GM12864 (cell line): ENCODE measurements at regions not wholly inside any gene's neighbourhood (a gene's known extent, or its start where the extent isn't known, plus 50 kb on each side); places are given as distances from the start of the nearest gene placed in this dataset.

Source experiments
- DNase-seq: peaks from one replicate; pipeline ENCODE4 v3.0.0-alpha.2; 2011; ENCODE audit warnings: low read depth
- H3K4me3 ChIP-seq: 2 replicates; pipeline ENCODE4 v1.5.1; 2011; ENCODE audit warnings: mild to moderate bottlenecking, low read depth, low read length, control low read depth
- TF ChIP-seq, protein P1 (sequence below): IDR thresholded peaks from 2 replicates; pipeline ENCODE4 v1.5.1; 2011; ENCODE audit warnings: low read depth, mild to moderate bottlenecking, moderate library complexity, low read length, control low read depth, inconsistent platforms; ENCODE audit errors: missing control alignments

DNA sequence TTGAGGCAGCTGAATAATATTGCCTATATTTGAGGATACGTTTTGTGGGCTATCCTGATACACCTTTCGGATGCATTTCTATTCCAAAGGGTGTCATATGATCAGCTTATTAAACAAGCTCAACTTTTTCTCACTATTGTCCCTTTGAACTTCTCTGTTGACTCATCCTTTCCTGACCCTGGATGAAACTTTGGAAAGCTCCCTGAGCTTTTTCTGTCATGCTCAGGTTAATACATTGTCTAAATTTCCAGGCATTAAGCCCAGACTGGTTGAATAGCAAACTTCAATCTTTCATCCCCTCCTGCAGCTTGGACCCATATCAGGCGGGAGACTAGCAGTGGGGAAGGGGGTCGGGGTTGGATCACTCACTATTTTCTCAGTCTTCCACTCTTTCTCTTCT lies 104.9 kb upstream of the PTPN3 start:
- DNase-seq, result no peak
- TF ChIP-seq, protein P1, sequence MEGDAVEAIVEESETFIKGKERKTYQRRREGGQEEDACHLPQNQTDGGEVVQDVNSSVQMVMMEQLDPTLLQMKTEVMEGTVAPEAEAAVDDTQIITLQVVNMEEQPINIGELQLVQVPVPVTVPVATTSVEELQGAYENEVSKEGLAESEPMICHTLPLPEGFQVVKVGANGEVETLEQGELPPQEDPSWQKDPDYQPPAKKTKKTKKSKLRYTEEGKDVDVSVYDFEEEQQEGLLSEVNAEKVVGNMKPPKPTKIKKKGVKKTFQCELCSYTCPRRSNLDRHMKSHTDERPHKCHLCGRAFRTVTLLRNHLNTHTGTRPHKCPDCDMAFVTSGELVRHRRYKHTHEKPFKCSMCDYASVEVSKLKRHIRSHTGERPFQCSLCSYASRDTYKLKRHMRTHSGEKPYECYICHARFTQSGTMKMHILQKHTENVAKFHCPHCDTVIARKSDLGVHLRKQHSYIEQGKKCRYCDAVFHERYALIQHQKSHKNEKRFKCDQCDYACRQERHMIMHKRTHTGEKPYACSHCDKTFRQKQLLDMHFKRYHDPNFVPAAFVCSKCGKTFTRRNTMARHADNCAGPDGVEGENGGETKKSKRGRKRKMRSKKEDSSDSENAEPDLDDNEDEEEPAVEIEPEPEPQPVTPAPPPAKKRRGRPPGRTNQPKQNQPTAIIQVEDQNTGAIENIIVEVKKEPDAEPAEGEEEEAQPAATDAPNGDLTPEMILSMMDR, result no peak
- no peak overlapping the region for H3K4me3 ChIP-seq

GRCh38 chr9:109604131-109604530 lies 106.0 kb upstream of the PTPN3 start:
- TF ChIP-seq, protein P1, result no peak
- DNase-seq, result no peak
- H3K4me3 ChIP-seq, result no peak overlapping the region

DNA sequence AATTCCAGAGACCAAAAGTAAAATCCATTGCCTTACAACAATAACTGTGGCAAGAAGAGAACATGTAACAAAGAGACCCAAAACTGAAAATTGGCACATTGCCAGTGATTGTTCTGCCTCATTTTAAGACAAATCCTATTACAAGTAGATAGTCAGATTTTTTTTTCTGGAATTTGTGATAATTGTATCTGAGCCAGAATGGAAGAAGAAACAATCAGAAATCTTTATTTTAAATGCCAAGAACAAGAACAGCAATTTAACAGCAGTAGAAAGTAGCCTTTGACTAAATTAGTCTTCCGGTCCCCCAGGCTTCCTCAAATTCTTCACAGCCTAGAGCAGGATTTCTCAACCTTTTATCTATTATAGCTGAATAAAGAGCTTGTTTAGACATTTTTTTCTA lies 106.7 kb upstream of the PTPN3 start:
- TF ChIP-seq, protein P1, result no peak
- no peak overlapping the region for H3K4me3 ChIP-seq
- DNase-seq, result no peak

DNA sequence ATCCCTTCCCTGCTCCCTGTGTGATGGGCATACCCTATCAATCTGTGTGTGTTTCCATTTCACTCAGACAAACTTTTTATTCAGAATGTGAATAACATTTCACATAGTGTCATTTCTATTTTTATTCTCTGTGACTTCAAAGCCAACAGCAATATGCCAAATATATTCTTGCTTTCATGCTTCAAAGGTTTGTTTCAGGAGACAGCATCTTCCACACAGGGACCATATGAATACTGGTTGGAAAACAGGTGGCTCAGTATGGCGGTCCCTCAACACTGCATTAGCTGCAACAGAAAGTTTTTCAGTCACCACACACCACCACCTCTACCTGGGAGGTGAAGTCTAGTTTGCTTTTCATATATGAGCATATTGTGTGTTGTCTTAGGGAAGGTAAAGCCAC lies 111.0 kb upstream of the PTPN3 start:
- H3K4me3 ChIP-seq, result no peak overlapping the region
- no peak for DNase-seq
- TF ChIP-seq, protein P1, result no peak

- H3K4me3 ChIP-seq, result no peak overlapping the region
- TF ChIP-seq, protein P1, result no peak
- no peak for DNase-seq
Measured at GRCh38 chr9:109616571-109617120, 118.5 kb upstream of the PTPN3 start.

DNA sequence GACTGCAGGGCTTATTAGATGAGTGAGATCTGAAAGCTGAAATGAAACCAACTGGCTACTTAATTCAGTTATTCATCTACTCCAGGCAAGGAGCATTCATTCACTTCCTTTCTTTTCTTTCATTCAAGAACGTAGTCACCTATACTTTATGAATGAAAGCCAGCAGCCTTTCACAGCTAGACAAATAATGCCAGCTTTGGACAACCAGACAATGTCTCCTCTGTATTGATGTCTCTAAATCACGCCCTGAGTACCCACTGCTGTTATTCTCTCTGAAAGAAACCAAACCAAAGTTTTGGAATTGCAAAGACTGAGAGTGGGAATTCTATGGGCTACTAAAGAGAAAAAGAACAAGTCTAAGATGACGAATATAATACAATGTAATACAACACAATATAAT lies 121.2 kb upstream of the PTPN3 start:
- TF ChIP-seq, protein P1, result no peak
- no peak for DNase-seq
- no peak overlapping the region for H3K4me3 ChIP-seq

DNA sequence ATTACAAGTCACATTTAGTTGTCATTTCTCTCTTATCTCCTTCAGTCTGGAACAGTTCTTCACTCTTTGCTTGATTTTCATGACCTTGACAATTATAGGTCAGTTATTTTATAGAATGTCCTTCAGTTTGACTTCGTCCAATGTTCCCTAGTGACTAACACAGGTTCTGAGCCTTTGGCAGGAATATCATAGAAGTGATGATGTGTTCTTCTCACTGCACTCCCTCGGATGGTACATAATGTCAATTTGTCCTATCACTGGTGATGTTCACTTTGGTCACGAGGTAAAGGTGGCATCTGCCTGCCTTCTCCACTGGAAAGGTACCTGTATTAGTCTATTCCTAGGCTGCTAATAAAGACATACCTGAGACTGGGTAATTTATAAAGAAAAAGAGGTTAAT lies 126.0 kb upstream of the PTPN3 start:
- TF ChIP-seq, protein P1, result no peak
- H3K4me3 ChIP-seq, result no peak overlapping the region
- DNase-seq, result no peak
